Osteocyte (in vitro differentiated cells): ENCODE measurements at regions not wholly inside any gene's neighbourhood (a gene's known extent, or its start where the extent isn't known, plus 50 kb on each side); places are given as distances from the start of the nearest gene placed in this dataset.

ENCODE experiments used
- DNase-seq: peaks from one replicate; pipeline ENCODE4 v3.0.0; 2021; ENCODE audit warnings: mixed read lengths; ENCODE audit not compliant: unreplicated experiment; ENCODE audit errors: extremely low spot score
- H3K27ac Mint-ChIP-seq: one replicate; pipeline ENCODE4 v1.8.0; 2021; ENCODE audit warnings: mild to moderate bottlenecking, mixed read lengths; ENCODE audit not compliant: unreplicated experiment
- H3K27me3 Mint-ChIP-seq: one replicate; pipeline ENCODE4 v1.8.0; 2021; ENCODE audit warnings: mixed read lengths; ENCODE audit not compliant: unreplicated experiment
- H3K36me3 Mint-ChIP-seq: one replicate; pipeline ENCODE4 v1.8.0; 2021; ENCODE audit warnings: mixed read lengths; ENCODE audit not compliant: unreplicated experiment
- H3K4me1 Mint-ChIP-seq: one replicate; pipeline ENCODE4 v1.8.0; 2021; ENCODE audit warnings: mixed read lengths; ENCODE audit not compliant: unreplicated experiment
- H3K4me3 Mint-ChIP-seq: one replicate; pipeline ENCODE4 v1.8.0; 2021; ENCODE audit warnings: mild to moderate bottlenecking, moderate library complexity, mixed read lengths; ENCODE audit not compliant: unreplicated experiment
- H3K9me3 Mint-ChIP-seq: one replicate; pipeline ENCODE4 v1.8.0; 2021; ENCODE audit warnings: mixed read lengths; ENCODE audit not compliant: unreplicated experiment
- TF ChIP-seq, protein P1 (sequence below): fragments of 200-600 bp; sonication (generic); IDR thresholded peaks from 2 replicates; pipeline ENCODE4 v1.5.0; 2021; ENCODE audit warnings: antibody characterized with exemption, mild to moderate bottlenecking, moderate library complexity

DNA sequence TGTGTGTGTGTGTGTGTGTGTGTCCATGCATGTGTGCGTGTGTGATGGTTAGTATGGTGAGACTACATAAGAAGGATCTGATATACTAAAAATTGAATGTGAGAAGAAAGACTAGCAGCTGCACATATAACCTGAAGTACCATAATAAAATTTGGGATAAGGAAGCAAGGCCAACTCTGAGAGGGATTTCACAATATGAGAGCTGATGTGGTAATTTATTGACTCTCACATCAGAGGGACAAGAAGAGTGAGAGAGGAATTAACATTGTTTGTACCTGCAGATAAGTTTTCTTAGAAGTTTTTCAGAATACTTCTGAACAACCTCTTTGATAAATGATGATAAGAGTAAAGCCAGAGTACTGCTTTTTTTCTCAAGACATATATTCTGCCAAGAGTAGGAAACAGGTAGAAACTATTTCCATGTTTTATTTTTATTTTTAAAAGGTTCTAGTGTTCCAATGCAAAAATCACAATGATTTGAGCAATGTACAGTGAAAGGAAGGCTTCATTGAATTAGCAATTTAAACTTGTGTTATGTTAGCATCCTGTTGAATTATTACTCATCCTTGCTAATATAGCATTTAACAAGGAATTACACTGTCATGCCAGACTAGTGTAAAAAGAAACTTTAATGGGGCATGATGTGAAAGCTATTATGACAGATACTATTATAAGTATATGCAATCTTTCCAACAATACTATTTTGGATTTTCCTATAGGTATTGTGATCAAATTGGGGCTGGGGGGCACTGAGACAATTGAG, 415.5 kb upstream of the ARPP21 start:
- Mint-ChIP-seq H3K27ac (no peak overlapping the region), H3K9me3 (no peaks in the 10 kb centered on the region), H3K27me3 (peaks cover 14% of the 10 kb centered on the region), H3K4me3 (no peak overlapping the region), H3K4me1 (no peaks in the 10 kb centered on the region), H3K36me3 (no peaks in the 10 kb centered on the region)
- TF ChIP-seq, protein P1, sequence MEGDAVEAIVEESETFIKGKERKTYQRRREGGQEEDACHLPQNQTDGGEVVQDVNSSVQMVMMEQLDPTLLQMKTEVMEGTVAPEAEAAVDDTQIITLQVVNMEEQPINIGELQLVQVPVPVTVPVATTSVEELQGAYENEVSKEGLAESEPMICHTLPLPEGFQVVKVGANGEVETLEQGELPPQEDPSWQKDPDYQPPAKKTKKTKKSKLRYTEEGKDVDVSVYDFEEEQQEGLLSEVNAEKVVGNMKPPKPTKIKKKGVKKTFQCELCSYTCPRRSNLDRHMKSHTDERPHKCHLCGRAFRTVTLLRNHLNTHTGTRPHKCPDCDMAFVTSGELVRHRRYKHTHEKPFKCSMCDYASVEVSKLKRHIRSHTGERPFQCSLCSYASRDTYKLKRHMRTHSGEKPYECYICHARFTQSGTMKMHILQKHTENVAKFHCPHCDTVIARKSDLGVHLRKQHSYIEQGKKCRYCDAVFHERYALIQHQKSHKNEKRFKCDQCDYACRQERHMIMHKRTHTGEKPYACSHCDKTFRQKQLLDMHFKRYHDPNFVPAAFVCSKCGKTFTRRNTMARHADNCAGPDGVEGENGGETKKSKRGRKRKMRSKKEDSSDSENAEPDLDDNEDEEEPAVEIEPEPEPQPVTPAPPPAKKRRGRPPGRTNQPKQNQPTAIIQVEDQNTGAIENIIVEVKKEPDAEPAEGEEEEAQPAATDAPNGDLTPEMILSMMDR, result no peak
- DNase-seq, result no peak

DNA sequence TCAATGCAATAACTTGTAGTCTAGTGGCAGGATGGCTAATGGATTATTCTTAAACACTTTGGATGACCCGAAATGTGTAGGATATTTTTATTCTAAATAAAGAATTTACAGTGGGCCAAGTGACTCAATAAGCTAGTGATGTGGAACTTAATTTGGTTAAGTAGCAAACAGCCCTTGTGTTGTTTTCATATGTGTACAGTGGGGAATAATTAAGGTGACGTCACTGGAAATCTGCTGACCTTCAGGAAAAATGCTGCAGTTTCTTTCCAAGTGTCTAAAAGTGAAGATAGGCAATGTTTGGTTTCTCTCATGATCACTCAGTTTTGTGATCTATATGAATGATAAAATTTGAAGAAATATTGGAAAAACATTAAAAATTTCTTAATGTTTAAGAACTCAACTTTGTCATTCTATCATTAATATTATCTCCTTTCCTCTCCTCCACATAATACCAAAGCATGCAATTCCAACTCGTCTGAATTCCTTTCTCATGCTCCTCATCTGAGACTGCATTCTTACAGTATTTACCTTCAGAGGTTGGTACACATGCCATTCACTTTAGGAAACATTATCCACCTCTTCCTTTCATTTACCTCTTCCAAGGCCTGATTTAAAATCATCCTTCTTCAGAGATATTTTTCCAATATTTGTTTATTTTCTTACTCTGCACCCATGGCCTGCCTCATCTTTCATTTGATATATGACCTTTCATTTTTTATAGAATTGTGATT, 414.6 kb upstream of the ARPP21 start:
- H3K4me1 Mint-ChIP-seq, result no peaks in the 10 kb centered on the region
- no peak overlapping the region for H3K4me3 Mint-ChIP-seq
- no peaks in the 10 kb centered on the region for H3K36me3 Mint-ChIP-seq
- peaks cover 8% of the 10 kb centered on the region for H3K27me3 Mint-ChIP-seq
- TF ChIP-seq, protein P1, result no peak
- DNase-seq, result no peak
- no peak overlapping the region for H3K27ac Mint-ChIP-seq
- no peaks in the 10 kb centered on the region for H3K9me3 Mint-ChIP-seq

DNA sequence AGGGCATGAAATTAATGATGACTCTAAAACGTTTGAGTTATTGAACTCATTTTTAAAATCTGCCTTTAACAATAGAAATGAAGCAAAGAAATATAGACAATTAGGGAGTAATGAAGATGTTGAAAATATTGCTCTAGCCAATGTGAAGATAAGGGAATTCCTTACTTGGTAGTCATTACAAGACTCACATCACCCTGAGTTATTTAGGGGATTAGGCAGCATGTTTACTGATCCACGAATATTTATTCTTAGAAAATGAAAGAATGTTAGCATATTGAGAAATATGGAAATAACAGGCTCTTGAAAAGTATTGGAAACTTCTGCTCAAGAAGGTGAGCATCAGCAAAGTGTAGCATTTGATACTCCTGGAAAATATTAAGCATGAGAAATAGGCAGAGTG, 398.1 kb upstream of the ARPP21 start:
- Mint-ChIP-seq H3K4me3 (no peak overlapping the region), H3K27me3 (peaks cover 35% of the 10 kb centered on the region), H3K27ac (no peak overlapping the region), H3K4me1 (no peaks in the 10 kb centered on the region), H3K9me3 (no peaks in the 10 kb centered on the region), H3K36me3 (no peaks in the 10 kb centered on the region)
- TF ChIP-seq, protein P1, result no peak
- no peak for DNase-seq

DNA sequence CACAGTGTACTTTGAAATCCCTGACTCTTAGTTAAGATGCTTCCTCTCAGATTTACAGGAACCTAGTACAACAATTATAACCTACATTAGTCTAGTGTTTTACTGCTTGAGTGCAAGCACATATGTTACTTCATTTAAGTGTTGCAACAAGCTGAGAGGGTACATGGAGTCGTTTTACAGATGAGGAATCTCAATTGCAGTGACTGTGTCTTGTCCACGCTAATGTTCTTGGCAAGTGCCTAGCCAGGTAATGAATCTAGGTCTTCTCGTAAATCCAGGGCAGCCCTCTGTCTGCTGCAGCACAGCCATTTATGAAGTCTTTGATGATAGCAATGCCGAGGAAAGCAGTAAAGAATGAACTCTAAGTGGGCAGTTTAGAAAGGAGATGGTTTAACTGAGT, 384.4 kb upstream of the ARPP21 start:
- Mint-ChIP-seq H3K36me3 (no peaks in the 10 kb centered on the region), H3K27ac (no peak overlapping the region), H3K4me1 (no peaks in the 10 kb centered on the region), H3K9me3 (no peaks in the 10 kb centered on the region), H3K4me3 (no peak overlapping the region), H3K27me3 (peaks cover 22% of the 10 kb centered on the region)
- TF ChIP-seq, protein P1, result no peak
- no peak for DNase-seq

DNA sequence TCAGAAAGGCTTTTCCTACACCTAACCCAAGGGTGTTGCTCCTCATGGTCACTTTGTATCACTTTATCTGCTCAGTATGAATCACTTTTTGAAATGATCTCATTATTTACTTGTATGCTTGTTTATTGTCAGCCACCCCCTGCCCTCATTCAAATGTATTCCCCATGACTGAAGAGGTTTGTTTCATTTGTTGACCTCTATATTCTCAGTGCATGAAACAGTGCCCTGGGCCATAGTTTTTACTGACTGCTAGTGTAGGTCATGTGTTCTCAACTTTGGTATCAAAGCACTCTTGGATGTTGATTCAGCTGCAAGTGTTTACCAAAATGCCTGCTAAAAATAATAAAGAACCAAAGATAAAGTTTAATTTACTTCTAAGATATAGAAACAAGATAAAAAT, 381.7 kb upstream of the ARPP21 start:
- no peaks in the 10 kb centered on the region for H3K4me1 Mint-ChIP-seq
- H3K27me3 Mint-ChIP-seq, result peaks cover 16% of the 10 kb centered on the region
- H3K4me3 Mint-ChIP-seq, result no peak overlapping the region
- TF ChIP-seq, protein P1, result no peak
- no peak for DNase-seq
- H3K9me3 Mint-ChIP-seq, result no peaks in the 10 kb centered on the region
- no peak overlapping the region for H3K27ac Mint-ChIP-seq
- no peaks in the 10 kb centered on the region for H3K36me3 Mint-ChIP-seq
